Prostate gland (tissue), 2 donors: ENCODE measurements at regions not wholly inside any gene's neighbourhood (a gene's known extent, or its start where the extent isn't known, plus 50 kb on each side); places are given as distances from the start of the nearest gene placed in this dataset.

Experiments used
- CTCF ChIP-seq, 4 experiments: fragments of 200-600 bp in 2 of 4; fragments of 450-650 bp in 2 of 4; sonication (generic) in 2 of 4; IDR thresholded peaks; 1 replicate in 3 of 4; 2 replicates in 1 of 4; pipeline ENCODE4 v1.5.1; 2016 to 2019; ENCODE audit warnings: antibody characterized with exemption in 4 of 4, mild to moderate bottlenecking in 2 of 4, moderate library complexity in 2 of 4
- POLR2A ChIP-seq: fragments of 450-650 bp; IDR thresholded peaks from one replicate; pipeline ENCODE4 v1.6.1; 2016; ENCODE audit warnings: antibody characterized with exemption, mild to moderate bottlenecking

GRCh38 chr4:163988391-163988790, 493.9 kb downstream of the TMA16 start:
- TF ChIP-seq CTCF (IDR thresholded peaks at IDR 0.05) (no peak), POLR2A (no peak)
